NCI-H1694 treated with DMSO at 0.1 percent for 48 hours (cell line): ENCODE measurements at regions not wholly inside any gene's neighbourhood (a gene's known extent, or its start where the extent isn't known, plus 50 kb on each side); places are given as distances from the start of the nearest gene placed in this dataset.

Experiments
- DNase-seq: peaks from one replicate; lab custom pipeline; 2025; lab: John Stamatoyannopoulos, UW

DNA sequence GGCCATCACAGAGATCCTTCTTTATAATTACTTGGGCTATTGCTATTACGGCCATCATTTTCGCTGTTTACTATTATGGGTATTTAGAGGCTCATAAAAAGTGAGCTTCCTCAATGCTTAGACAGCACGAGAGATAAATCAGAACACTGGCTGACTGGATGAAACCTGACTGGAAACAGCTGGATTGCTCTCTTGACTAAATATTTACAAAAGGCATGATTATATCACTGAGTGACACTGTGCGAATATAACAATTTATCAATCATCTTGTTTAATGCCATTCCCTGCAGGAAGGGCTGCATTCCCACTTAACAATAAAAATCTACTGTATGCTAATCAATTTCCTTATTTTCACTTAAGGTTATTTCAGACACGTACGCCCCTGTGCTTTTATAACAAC lies 260.1 kb upstream of the ARID1B start:
- DNase-seq: no peak

DNA sequence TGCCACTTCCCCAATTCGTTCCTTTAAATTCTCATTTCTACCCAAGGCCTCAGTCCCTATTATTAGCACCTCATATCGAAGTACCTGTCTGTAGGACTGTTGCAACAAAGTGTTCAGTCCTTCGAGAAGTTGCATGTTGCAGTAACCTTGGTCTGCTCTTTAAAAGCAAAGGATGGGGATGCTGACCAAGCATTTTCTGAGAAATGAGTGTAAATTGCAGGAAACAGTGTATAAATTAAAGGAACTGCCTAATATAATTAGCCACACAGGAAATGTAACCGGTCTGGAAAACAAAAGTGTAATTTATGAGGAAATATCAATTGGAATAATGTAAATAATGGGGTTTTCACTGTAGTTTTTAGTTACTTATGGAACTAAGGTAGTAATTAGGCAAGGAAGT lies 261.9 kb upstream of the ARID1B start:
- no peak for DNase-seq

DNA sequence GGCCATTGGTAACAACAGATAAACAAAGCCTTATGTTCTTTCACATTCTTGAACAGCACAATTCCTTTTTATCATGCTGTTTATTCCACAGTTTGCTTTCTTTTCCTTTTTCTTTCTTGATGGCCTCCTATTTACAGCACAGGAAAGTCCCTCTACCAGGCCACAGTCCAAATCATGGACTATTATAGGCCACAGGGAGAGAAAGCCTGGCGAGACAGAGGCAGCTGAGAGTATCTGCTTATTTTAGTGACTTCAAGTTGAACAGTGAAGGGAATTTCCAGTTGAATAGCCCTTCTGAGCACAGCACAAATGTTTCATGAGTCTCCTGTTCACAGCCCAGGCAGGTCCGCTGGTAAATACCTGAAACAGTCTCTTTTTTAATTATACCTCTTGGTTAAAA lies 263.7 kb upstream of the ARID1B start:
- no peak for DNase-seq

DNA sequence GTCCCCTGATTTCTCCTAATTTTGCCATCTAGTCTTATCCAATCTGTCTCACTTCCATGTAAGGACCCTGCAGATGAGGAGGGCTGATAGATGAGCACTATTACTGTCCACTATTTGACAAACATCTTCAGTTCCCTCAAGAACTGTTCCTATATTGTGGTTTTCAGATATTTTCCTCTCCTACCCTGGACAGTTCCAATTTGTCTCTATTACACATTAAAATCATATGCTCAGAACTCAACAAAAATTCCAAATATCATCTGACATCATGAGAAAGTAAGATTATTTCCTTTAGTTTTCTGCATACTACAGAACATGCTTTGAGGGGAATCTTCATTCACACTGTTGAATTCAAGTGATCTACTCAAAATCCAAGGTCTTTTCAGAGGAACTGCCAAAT lies 265.6 kb upstream of the ARID1B start:
- no peak for DNase-seq

DNA sequence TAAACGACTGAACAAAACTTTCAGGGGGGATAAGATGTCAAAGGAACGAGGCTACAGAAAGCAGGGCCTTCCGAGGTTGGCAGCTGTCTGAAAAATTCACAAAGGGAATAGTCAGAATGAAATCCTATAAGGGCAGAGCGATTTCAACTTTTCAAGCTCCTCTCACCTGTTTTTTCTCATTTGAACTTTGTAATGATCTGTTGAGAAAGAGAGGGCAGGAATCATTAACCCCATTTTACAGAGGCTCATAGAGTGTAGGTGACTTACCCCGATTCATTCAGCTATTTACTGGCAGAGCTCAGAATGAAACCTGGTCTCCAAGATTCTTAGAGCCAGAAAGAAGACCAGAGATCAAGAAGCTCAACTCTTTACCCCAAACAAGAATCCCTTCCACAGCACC lies 266.1 kb upstream of the ARID1B start:
- DNase-seq: no peak

DNA sequence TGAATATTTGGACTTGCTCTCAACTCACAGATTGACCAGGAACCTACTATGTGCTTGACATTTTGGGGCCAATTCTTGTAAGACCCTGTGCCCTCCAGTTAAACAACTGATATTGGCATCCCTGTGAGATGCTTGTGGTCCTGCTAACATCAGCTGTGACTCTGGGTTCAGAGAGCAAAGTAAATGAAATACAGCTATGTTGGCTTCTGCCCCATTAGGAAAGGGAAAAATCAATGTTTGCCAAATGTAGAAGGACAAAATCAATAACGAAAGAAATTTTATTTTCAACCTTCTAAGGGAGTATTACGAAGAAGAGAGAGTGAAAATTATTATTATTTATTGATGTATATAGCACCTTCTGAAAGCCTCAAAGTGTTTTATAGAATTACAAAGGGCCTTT lies 266.9 kb upstream of the ARID1B start:
- no peak for DNase-seq

DNA sequence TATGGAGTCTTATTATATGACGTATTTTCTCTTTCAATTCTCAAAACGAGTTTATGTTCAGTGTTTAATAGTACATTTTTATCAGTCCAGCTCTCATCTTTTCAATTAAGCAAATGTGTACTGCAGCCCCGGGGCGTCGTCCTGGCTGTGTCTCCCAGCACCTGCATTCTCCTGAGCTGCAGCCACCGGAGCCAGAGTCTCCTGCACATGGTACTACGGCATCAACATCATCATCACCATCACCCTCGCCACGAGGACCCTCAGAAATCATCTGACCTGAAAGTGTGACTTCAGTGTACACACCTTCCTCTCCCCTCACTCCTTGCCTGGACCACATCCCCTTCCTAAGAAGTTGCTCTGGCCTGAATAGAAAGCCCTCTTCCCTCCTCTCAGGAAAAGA lies 267.7 kb upstream of the ARID1B start:
- DNase-seq: no peak

DNA sequence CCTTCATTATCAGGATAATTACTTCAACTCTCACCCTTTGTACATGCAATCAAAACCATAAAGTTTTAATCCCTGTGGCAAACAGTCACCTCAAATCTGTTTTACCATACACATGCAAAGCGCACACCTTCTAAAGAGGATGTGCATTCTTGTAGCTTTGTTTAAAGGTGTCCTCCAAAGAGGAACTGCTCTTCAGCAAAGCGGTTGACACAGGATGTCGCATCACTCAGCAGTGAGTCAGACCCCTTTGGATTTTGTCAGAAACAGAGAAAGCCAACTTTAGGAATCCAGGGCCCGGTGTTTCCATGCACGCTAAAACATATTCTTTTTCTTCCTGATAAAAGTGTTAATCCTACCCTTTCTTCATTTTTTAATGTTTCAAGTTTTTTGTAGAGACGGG lies 268.3 kb upstream of the ARID1B start:
- DNase-seq: no peak

DNA sequence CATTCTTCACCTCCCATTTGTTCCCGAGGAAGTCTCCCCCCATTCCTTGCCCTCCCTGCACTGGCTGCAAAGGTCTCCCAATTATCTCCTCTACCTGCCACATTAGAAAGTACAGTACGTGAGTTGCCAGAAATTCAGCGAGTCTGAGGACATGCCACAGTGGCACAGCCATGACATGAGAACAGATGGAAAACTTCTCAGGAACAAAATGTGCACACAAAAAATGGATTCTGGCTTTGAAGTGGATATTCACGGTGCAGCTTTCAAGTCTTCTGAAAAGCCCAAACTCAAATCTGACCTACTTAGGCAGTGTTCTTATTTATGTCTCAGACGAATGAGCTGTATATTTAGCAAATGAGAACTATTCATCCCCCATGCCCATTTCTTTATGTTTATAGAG lies 269.1 kb upstream of the ARID1B start:
- no peak for DNase-seq

DNA sequence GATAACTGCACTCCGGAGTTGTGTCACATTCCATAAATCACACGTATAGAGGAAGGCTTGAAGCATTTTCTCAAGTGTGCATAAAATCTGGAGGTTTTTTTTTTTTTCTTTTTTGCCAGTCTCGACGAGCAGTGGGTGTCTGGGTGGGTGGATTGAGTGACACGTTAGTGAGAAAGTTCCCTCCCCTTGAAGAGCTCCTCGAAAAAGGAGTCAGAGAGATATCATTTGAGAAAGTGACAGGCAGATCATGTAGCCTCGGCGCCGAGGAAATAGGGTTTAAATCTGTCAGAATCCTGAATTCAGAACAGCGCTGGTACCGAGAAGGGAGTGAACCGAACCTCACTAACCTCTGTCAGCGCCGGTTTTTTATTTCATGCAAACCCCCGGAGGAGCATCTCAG lies 269.5 kb upstream of the ARID1B start:
- DNase-seq: no peak

DNA sequence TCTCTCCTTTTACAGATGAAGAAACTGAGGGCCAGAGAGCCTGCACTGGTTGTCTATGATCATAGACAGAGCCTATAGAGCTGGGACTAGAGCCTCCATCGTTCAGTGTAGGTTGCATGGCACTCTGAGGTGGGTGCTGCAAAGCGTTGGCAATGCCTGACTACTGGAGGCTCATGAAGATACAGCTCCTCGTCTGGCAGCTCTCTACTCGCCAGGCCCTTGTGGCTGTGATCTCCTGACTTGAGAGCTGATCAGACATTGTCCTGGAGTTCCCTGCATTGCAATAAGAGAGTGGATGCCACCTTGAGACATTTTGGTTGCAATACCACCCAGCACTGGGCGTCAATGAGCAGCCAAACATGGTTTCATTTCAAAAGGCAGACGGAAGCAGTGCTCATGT lies 270.1 kb upstream of the ARID1B start:
- no peak for DNase-seq

DNA sequence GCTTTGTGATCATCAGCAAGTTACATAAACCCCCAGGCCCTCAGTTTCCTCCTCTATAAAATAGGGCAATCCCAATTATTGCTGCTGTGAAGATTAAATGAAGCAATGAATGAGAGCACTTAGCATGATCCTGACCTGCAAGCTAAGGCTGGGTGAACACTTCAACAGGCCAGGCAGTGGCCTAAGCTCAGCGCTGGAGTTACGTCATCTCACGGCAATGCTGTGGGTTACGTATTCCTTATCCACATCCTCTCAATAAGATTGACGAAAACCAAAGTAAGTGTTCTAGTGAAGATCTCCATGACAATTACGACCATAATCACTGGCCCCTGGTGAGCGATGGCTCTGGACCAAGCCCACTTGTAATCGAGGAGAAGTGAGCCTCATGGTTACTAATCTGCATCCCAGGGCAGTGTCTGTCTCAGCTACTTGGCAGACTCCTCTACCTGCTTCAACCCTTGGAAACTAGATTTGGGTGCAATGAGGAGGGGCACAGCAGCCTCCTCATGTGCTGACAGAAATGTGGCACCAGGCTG lies 274.1 kb upstream of the ARID1B start:
- no peak for DNase-seq

DNA sequence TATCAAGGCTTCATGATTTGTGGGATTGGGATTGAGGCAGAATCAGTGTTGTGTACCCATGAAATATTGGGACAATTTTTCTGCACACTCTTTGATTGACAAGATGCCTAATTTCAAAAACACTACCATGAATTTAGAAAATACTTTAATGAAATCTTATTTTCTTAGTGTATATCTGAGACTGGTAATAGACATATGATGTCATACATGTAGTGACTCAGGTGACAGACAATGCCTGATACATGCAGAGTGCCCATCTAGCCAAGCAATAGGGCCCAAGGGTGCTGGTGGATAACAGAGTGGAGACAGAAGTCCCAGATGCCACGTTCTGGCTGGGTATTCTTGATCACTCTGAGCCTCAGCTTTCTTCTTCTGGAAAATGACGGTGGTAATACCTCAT lies 279.6 kb upstream of the ARID1B start:
- no peak for DNase-seq

DNA sequence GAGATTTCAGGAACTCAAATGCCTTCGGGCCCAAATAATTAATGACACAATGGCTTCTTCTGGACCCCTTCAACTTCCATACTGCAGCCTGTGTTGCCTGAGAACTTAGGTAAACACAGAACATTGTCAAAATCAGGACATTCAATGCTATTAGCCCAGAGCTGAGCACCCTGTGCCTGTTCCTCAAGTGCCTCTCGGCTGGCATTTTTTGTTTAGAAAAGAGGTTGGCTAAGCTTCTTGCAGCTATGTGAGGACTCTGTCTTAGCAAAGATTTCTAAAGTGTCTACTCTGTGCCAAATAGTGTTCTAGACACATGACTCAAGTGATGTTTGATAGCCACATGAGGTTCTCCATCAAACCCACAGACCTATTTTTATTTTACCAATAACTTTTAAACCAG lies 289.3 kb upstream of the ARID1B start:
- no peak for DNase-seq

DNA sequence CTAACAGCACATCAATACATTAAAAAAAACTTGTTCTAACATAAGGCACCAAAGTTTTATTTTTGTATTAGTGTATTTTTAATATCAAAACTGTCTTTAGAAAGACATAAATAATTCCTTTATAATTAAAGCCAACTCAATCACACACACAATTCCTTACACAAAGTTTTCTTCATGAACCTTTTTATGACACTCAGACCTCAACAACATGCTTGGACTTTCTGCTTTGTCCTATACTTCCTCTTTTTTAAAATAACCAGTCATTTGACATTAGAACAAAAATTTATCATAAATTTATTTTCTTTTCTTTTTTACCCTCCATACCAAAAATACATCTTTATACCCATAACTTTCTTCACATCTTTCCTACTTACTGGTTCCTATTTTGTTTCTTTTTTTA lies 292.0 kb upstream of the ARID1B start:
- DNase-seq: no peak

DNA sequence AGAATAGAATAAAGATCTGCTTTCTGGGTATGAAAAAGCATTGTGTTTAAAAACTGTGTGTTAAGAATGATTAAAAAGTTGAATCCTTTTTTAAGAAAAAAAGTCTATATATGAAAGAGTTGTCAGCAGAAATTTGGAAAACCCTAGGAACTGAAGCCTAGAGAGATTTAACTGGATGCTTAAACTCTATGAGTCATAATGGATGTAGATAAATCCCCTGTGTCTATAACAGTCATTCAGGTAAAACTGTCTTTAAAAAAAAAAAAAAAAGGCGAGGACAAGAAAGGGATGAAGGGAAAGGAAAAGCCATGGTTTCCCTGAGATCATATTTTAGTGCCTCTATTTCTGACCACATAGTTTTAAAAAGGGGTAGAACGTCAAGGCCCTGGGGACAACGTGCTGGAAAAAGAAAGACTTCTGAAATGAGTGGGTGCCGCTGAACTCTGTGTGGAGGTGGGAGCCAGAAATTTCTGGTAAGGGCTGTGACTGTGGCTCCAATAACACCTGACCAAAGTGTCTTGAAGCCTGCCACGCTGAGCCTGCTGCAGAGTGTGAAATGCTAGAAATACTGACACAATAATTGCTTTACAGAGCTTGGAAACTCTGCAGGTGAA lies 302.6 kb upstream of the ARID1B start:
- no peak for DNase-seq

DNA sequence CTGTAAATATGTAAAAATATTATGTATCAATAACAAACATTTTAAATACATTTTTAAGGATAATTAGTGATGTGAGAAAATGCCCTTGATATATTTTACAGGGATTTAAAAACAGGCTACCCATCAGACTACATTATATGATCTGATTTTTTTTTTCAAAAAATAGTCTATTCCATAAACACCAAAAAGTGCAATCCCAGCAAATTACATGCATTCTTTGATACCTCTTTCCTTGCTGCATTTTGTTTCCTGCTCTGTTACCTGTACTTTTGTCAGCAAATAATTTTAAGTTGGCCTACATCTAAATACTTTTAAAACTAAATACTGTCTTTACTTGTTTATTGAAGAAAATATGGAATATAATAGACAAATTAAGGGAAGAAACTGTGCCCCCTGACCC lies 306.2 kb upstream of the ARID1B start:
- DNase-seq: no peak

DNA sequence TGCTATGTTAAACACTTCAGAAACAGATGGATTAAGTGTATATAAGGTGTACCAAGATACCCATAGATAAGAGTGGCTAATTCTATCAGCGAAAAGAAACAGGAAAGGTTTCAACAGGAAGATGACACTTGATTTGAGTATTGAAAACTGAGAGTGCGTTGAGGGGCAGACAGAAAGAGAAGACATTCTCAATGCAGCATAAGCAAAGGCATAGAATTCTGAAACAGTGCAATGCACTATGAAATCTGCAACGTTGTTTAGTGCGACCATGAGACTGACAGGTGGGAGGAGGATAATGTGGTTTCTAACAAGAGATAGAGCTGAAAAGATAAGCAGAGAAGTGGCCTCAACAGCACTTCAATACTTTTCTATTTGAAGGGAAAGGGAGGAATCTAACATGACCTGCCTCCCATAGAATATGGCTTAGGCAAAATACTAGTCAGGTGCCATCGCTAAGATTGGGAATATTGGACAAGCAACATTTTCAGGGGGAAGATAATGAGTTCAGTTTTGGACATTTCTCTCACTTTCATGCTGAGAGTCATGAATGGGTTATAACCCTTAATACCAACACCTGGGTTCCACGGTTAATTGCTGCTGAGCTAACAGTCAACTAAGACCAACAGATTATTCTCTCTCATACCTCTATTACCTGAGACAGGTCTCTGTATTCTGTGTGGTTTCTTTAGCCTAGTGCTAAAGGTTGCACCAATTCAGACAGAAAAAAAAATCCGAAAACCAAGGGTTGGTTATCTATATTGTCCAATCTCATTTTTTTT lies 312.9 kb upstream of the ARID1B start:
- no peak for DNase-seq

DNA sequence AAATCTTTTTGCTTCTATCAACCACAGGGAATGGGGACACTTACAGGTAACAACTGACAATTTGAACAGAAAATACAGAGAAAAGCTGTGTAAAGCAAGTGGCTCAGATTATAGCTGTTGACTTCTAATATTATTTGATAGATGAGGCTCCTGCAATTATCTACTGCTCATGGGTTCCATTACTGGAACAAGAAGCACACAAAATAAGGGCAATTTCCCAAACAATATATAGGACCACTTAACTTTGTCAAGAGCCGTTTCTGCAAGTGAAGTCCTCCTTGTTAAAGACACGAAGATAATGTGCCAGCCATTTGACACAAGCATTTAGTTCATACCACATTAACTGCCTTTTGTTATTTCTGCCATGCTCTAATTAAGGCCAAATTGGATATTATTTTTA lies 315.5 kb upstream of the ARID1B start:
- DNase-seq: no peak

DNA sequence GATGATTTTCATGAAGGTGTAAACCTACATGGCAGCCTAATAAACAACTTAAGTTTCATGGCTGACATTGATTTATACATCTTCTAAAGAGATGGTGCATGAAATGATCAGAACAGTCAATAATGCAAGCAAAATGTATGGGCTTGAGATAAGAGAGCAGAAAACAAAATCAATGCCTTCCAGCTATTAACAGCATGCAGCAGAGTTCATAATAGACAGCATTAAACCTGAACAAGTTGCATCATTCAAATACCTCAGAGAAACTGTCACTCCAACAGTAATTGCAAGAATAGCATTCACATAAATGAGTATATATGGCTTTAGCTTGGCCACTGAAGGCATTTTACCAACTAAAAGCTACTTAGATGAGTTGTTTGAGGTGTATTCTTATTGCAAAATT lies 319.6 kb upstream of the ARID1B start:
- DNase-seq: no peak

DNA sequence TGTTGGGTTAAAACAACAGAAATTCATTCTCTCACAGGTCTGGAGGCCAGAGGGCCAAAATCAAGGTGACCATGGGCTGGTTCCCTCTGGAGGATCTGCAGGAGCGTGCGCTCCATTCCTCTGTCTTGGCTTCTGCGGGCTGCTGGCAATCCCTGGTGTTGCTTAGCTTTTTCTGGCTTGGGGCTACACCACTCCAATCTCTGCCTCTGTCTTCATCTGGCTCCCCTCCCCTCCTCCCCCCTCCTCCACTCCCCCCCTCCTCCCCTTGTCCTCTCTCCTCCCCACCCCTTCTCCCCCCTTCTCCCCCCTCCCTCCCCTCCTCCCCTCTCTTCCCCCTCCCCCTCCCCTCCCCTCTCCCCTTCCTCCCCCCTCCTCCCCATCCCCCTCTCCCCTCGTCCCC lies 321.3 kb upstream of the ARID1B start:
- no peak for DNase-seq

DNA sequence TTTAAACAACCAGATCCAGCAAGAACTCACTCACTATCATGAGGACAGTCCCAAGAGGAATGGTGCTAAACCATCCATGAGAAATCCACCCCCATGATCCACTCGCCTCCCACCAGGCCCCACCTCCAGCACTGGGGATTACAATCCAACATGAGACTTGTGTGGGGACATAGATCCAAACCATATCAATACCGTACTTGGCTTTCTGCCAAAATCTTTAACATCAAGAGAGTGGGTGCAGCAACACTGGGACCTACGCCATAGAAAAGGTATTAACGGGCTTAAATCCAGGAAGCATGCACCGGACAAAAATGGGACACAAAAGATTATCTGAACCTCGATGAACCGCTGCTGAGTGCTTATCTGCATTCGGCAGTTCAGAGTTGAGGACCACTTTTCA lies 322.3 kb upstream of the ARID1B start:
- no peak for DNase-seq

DNA sequence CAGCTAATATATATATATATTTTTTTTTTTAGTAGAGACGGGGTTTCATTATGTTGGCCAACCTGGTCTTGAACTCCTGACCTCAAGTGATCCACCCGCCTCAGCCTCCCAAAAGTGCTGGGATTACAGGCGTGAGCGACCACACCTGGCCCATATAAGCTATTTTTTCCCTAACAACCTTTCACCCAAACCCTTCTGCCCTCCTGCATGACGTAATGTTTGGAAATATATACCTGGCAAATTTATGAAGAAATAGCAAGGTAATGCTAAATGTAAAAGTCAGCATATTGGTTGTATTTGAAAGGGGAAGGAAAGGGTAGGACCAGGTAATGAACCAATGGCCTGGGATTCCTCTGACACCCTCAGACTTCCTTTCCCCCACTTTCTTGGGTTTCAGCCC lies 325.5 kb upstream of the ARID1B start:
- DNase-seq: no peak

DNA sequence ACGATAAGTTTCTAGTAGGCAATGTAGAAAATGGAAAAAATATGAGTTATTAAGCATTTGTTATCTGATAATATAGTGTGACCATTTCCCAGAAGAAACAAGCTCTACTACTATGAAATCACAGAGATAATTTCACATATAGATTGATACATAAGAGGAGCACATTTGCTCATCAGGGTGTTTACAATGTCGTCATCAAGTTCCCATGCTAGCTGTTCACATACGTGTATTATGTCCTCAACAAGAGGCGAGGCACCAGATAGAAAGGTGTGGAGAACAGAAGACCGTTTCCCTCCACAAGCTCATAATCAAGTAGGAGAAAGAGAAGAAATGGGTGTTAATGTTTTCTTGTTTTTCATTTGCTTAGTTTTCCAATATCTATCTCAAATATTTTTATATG lies 326.1 kb upstream of the ARID1B start:
- no peak for DNase-seq
